ENCODE measurements at regions not wholly inside any gene's neighbourhood (a gene's known extent, or its start where the extent isn't known, plus 50 kb on each side); places are given as distances from the start of the nearest gene placed in this dataset.

DNA sequence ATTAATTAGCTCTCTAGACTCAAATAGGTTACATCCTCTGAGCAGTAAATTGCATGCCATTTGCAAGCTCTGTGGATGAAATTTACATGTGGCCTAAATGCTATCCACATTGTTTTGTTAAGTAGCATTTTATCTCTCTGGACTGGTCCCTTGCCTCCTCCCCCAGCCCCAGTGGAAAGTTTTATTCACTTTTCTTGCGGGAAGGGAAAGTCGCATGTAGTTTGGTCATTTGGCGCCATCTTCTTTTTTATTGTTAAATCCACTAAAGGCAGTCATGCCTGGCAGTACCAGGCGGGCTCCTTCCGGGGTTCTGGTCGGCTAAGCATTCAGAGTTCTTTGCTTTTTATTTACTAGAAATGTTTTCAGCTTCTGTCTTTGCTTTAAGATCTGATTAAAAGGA is 188.7 kb downstream of the TM9SF2 start:
- no peaks in the 10 kb centered on the region for H3K9me3 ChIP-seq (ENCODE audit: low read length)
- no peak overlapping the region for H3K27ac ChIP-seq (ENCODE audit: extremely low read length, insufficient read depth, low read length)
- no peaks in the 10 kb centered on the region for H3K27me3 ChIP-seq (ENCODE audit: control insufficient read depth in 1 of 2, insufficient read depth in 2 of 2, low read length in 2 of 2)
- ATAC-seq (no peak), FAIRE-seq (no peak), DNase-seq (ENCODE audit: low spot score) (no peak)
- WGBS (ENCODE audit: low lambda C conversion rate): 95% methylated on average over 6 of the region's 6 CpGs
- no peaks in the 10 kb centered on the region for H3K79me2 ChIP-seq (ENCODE audit: insufficient read depth, low read length)
- H3K9ac ChIP-seq (ENCODE audit: insufficient read depth, low read depth, low read length): no peak overlapping the region
- no peaks in the 10 kb centered on the region for H3K36me3 ChIP-seq (replicated peaks in 1 of 2; ENCODE audit: control insufficient read depth in 1 of 2, insufficient read depth in 2 of 2, low read length in 2 of 2)
- ChIA-PET CTCF (ENCODE audit: low intra/inter-chr PET ratio, low total read pairs) (no interaction called here), POLR2A (no interaction called here)
- intact Hi-C loops (cut with micrococcal nuclease; ENCODE audit: unreplicated experiment) (no loop called here), in situ Hi-C loops (cut with HindIII; ENCODE audit: extremely low pct_ligation_motif_present, low pct_unique_long_range_greater_than_20kb) (no loop called here)
- peaks cover 28% of the 10 kb centered on the region for H3K4me1 ChIP-seq (ENCODE audit: insufficient read depth, low read length)
- no peak overlapping the region for H3K4me2 ChIP-seq (ENCODE audit: low read depth, low read length)
- H3K4me3 ChIP-seq (replicated peaks in 1 of 3; ENCODE audit: insufficient read depth in 1 of 3, low read depth in 2 of 3, low read length in 3 of 3): no peak overlapping the region
- H4K20me1 ChIP-seq (ENCODE audit: insufficient read depth, low read length): no peaks in the 10 kb centered on the region
- no TSS peak for BruUV-seq (replicated peaks)
- H2AFZ ChIP-seq (ENCODE audit: low read length): no peak overlapping the region
- TF ChIP-seq ZNF331 (CRISPR knock-in tag; IDR thresholded peaks at IDR 0.05) (no peak), HNRNPUL1 (IDR thresholded peaks at IDR 0.05; ENCODE audit: low read depth, low read length) (no peak), PRPF4 (IDR thresholded peaks at IDR 0.05; ENCODE audit: low read depth, low read length, poor library complexity, severe bottlenecking) (no peak), NCOA5 (CRISPR knock-in tag; IDR thresholded peaks at IDR 0.05) (no peak), ZFP36L2 (CRISPR knock-in tag; IDR thresholded peaks at IDR 0.05) (no peak)
- TF ChIP-seq, protein P1, sequence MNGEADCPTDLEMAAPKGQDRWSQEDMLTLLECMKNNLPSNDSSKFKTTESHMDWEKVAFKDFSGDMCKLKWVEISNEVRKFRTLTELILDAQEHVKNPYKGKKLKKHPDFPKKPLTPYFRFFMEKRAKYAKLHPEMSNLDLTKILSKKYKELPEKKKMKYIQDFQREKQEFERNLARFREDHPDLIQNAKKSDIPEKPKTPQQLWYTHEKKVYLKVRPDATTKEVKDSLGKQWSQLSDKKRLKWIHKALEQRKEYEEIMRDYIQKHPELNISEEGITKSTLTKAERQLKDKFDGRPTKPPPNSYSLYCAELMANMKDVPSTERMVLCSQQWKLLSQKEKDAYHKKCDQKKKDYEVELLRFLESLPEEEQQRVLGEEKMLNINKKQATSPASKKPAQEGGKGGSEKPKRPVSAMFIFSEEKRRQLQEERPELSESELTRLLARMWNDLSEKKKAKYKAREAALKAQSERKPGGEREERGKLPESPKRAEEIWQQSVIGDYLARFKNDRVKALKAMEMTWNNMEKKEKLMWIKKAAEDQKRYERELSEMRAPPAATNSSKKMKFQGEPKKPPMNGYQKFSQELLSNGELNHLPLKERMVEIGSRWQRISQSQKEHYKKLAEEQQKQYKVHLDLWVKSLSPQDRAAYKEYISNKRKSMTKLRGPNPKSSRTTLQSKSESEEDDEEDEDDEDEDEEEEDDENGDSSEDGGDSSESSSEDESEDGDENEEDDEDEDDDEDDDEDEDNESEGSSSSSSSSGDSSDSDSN (CRISPR knock-in tag; IDR thresholded peaks at IDR 0.05): no peak
- TF ChIP-seq, protein P2, sequence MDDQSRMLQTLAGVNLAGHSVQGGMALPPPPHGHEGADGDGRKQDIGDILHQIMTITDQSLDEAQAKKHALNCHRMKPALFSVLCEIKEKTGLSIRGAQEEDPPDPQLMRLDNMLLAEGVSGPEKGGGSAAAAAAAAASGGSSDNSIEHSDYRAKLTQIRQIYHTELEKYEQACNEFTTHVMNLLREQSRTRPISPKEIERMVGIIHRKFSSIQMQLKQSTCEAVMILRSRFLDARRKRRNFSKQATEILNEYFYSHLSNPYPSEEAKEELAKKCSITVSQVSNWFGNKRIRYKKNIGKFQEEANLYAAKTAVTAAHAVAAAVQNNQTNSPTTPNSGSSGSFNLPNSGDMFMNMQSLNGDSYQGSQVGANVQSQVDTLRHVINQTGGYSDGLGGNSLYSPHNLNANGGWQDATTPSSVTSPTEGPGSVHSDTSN (CRISPR knock-in tag; IDR thresholded peaks at IDR 0.05; ENCODE audit: borderline replicate concordance): no peak
- TF ChIP-seq, protein P3, sequence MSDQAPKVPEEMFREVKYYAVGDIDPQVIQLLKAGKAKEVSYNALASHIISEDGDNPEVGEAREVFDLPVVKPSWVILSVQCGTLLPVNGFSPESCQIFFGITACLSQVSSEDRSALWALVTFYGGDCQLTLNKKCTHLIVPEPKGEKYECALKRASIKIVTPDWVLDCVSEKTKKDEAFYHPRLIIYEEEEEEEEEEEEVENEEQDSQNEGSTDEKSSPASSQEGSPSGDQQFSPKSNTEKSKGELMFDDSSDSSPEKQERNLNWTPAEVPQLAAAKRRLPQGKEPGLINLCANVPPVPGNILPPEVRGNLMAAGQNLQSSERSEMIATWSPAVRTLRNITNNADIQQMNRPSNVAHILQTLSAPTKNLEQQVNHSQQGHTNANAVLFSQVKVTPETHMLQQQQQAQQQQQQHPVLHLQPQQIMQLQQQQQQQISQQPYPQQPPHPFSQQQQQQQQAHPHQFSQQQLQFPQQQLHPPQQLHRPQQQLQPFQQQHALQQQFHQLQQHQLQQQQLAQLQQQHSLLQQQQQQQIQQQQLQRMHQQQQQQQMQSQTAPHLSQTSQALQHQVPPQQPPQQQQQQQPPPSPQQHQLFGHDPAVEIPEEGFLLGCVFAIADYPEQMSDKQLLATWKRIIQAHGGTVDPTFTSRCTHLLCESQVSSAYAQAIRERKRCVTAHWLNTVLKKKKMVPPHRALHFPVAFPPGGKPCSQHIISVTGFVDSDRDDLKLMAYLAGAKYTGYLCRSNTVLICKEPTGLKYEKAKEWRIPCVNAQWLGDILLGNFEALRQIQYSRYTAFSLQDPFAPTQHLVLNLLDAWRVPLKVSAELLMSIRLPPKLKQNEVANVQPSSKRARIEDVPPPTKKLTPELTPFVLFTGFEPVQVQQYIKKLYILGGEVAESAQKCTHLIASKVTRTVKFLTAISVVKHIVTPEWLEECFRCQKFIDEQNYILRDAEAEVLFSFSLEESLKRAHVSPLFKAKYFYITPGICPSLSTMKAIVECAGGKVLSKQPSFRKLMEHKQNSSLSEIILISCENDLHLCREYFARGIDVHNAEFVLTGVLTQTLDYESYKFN (CRISPR knock-in tag; conservative IDR thresholded peaks at IDR 0.05): no peak
- TF ChIP-seq, protein P4, sequence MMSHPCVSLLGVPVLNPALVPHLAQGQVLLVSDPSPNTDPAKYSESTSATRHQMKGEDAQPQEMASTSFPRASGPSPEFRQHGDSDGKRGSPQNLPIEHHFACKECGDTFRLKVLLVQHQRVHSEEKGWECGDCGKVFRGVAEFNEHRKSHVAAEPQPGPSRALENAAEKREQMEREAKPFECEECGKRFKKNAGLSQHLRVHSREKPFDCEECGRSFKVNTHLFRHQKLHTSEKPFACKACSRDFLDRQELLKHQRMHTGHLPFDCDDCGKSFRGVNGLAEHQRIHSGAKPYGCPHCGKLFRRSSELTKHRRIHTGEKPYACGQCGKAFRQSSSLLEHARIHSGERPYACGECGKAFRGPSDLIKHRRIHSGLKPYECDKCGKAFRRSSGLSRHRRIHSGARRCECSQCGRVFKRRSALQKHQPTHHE (CRISPR knock-in tag; IDR thresholded peaks at IDR 0.05; ENCODE audit: borderline replicate concordance): no peak
- TF ChIP-seq, protein P5, sequence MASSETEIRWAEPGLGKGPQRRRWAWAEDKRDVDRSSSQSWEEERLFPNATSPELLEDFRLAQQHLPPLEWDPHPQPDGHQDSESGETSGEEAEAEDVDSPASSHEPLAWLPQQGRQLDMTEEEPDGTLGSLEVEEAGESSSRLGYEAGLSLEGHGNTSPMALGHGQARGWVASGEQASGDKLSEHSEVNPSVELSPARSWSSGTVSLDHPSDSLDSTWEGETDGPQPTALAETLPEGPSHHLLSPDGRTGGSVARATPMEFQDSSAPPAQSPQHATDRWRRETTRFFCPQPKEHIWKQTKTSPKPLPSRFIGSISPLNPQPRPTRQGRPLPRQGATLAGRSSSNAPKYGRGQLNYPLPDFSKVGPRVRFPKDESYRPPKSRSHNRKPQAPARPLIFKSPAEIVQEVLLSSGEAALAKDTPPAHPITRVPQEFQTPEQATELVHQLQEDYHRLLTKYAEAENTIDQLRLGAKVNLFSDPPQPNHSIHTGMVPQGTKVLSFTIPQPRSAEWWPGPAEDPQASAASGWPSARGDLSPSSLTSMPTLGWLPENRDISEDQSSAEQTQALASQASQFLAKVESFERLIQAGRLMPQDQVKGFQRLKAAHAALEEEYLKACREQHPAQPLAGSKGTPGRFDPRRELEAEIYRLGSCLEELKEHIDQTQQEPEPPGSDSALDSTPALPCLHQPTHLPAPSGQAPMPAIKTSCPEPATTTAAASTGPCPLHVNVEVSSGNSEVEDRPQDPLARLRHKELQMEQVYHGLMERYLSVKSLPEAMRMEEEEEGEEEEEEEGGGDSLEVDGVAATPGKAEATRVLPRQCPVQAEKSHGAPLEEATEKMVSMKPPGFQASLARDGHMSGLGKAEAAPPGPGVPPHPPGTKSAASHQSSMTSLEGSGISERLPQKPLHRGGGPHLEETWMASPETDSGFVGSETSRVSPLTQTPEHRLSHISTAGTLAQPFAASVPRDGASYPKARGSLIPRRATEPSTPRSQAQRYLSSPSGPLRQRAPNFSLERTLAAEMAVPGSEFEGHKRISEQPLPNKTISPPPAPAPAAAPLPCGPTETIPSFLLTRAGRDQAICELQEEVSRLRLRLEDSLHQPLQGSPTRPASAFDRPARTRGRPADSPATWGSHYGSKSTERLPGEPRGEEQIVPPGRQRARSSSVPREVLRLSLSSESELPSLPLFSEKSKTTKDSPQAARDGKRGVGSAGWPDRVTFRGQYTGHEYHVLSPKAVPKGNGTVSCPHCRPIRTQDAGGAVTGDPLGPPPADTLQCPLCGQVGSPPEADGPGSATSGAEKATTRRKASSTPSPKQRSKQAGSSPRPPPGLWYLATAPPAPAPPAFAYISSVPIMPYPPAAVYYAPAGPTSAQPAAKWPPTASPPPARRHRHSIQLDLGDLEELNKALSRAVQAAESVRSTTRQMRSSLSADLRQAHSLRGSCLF (CRISPR knock-in tag; IDR thresholded peaks at IDR 0.05; ENCODE audit: borderline replicate concordance): no peak
